Uterus (tissue), 3 donors: ENCODE measurements at regions not wholly inside any gene's neighbourhood (a gene's known extent, or its start where the extent isn't known, plus 50 kb on each side); places are given as distances from the start of the nearest gene placed in this dataset.

Experiments
- DNase-seq, 2 donors: peaks; one replicate each; pipeline ENCODE4 v3.0.0-alpha.2; 2019 to 2020
- H3K27ac ChIP-seq, 2 donors: fragments of 200-600 bp; sonication (generic); 1 replicate in 1 of 2; 2 replicates in 1 of 2; pipeline ENCODE4 v1.5.1; 2016 to 2018
- H3K27me3 ChIP-seq, 2 donors: fragments of 200-600 bp; sonication (generic); one replicate each; pipeline ENCODE4 v1.5.1; 2018 to 2019; ENCODE audit warnings: control low read depth in 1 of 2
- H3K36me3 ChIP-seq, 2 donors: fragments of 200-600 bp; sonication (generic); one replicate each; pipeline ENCODE4 v1.5.1; 2019; ENCODE audit warnings: control low read depth in 1 of 2
- H3K4me1 ChIP-seq, 2 donors: fragments of 200-600 bp; sonication (generic); one replicate each; pipeline ENCODE4 v1.5.1; 2018 to 2019; ENCODE audit warnings: control low read depth in 1 of 2
- H3K4me3 ChIP-seq, 2 donors: fragments of 200-600 bp; sonication (generic); 1 replicate in 1 of 2; 2 replicates in 1 of 2; pipeline ENCODE4 v1.5.1; 2018 to 2019; ENCODE audit warnings: mild to moderate bottlenecking in 1 of 2
- H3K9me3 ChIP-seq, 2 donors: fragments of 200-600 bp; sonication (generic); one replicate each; pipeline ENCODE4 v1.5.1; 2019; ENCODE audit warnings: control low read depth in 1 of 2
- CTCF ChIP-seq, 4 experiments: fragments of 200-600 bp in 2 of 4; fragments of 450-650 bp in 2 of 4; sonication (generic) in 2 of 4; IDR thresholded peaks; one replicate each; pipeline ENCODE4 v1.5.1; 2016 to 2019; ENCODE audit warnings: antibody characterized with exemption in 4 of 4, mild to moderate bottlenecking in 2 of 4, moderate library complexity in 1 of 4
- POLR2A ChIP-seq, 2 donors: fragments of 450-650 bp; IDR thresholded peaks; one replicate each; pipeline ENCODE4 v1.6.1; 2016; ENCODE audit warnings: antibody characterized with exemption in 2 of 2, mild to moderate bottlenecking in 1 of 2, moderate library complexity in 1 of 2
- intact Hi-C: fragments of 100-400 bp; cut with DNase I; formaldehyde crosslinking; loops from one replicate; pipeline ENCODE4 v1.15.1; 2023; ENCODE audit warnings: low total_unique reads
- donor health status: DM: yes; HTN: yes; CAD: no.

- Histone ChIP-seq H3K4me3 (no peak overlapping the region), H3K27me3 (no peaks in the 10 kb centered on the region), H3K36me3 (no peaks in the 10 kb centered on the region), H3K4me1 (no peaks in the 10 kb centered on the region), H3K9me3 (no peaks in the 10 kb centered on the region), H3K27ac (no peak overlapping the region)
- DNase-seq = no peak
- intact Hi-C loops = no loop called here
- no peak for TF ChIP-seq POLR2A (IDR thresholded peaks at IDR 0.05)
- TF ChIP-seq CTCF (IDR thresholded peaks at IDR 0.05) = no peak
These were observed 1442.8 kb upstream of the PCDH7 start for GRCh38 chr4:29277381-29277780.

DNA sequence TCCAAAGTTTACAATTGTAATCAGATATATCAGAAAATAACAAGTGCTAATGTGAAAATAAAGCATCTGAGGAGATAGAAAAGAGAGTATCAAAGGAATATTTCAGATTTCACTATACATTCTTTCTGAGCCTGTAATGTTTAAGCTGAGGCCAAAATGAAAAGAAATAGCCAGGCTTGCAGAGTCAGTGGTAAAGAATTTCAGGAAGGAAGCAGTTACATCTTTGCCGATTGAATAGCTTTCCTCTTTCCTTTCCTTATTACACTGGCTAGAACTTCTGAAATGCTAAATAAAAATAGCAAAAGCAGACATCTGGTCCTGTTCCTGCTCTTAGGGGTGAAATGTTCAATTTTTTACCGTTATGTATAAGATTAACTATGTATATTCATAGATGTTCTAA, 1441.6 kb upstream of the PCDH7 start:
- Histone ChIP-seq H3K27me3 (no peaks in the 10 kb centered on the region), H3K4me1 (no peaks in the 10 kb centered on the region), H3K27ac (no peak overlapping the region), H3K36me3 (no peaks in the 10 kb centered on the region), H3K4me3 (no peak overlapping the region), H3K9me3 (no peaks in the 10 kb centered on the region)
- TF ChIP-seq POLR2A (IDR thresholded peaks at IDR 0.05) (no peak), CTCF (IDR thresholded peaks at IDR 0.05) (no peak)
- DNase-seq = no peak
- intact Hi-C loops = no loop called here

- H3K4me1 ChIP-seq = no peaks in the 10 kb centered on the region
- DNase-seq = no peak
- no peaks in the 10 kb centered on the region for H3K9me3 ChIP-seq
- no peak overlapping the region for H3K27ac ChIP-seq
- intact Hi-C loops = no loop called here
- TF ChIP-seq POLR2A (IDR thresholded peaks at IDR 0.05) = no peak
- no peak for TF ChIP-seq CTCF (IDR thresholded peaks at IDR 0.05)
- H3K27me3 ChIP-seq = no peaks in the 10 kb centered on the region
- H3K36me3 ChIP-seq = peaks cover 0 to 4% of the 10 kb centered on the region in 2 donors
- H3K4me3 ChIP-seq = no peak overlapping the region
These were observed 1431.1 kb upstream of the PCDH7 start for GRCh38 chr4:29289118-29289517.

DNA sequence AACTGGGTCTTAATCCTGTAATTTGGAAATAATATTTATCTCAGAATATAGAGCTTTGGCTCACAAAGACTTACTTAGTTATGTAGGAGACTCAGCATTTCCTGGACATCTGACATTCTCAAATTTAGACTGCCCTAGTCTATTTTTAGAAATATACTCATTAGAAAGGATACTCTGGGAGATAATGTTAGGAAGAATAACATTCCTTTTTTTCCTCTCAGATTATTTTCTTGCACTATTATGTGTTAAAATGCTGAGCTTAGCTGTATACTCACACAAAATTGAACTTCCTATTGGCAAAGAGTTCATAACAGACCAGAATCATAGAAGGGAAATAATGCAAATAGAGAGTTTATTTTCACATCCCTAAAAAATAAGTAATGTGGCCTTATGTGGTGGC, 1424.9 kb upstream of the PCDH7 start:
- DNase-seq = no peak
- H3K4me1 ChIP-seq = no peaks in the 10 kb centered on the region
- no peaks in the 10 kb centered on the region for H3K36me3 ChIP-seq
- intact Hi-C loops = no loop called here
- TF ChIP-seq CTCF (IDR thresholded peaks at IDR 0.05) = no peak
- no peak for TF ChIP-seq POLR2A (IDR thresholded peaks at IDR 0.05)
- H3K27ac ChIP-seq = no peak overlapping the region
- H3K27me3 ChIP-seq = no peaks in the 10 kb centered on the region
- H3K4me3 ChIP-seq = no peak overlapping the region
- no peaks in the 10 kb centered on the region for H3K9me3 ChIP-seq

- Histone ChIP-seq H3K4me3 (no peak overlapping the region), H3K36me3 (no peaks in the 10 kb centered on the region), H3K4me1 (no peaks in the 10 kb centered on the region), H3K27me3 (no peaks in the 10 kb centered on the region), H3K9me3 (no peaks in the 10 kb centered on the region), H3K27ac (no peak overlapping the region)
- intact Hi-C loops = no loop called here
- no peak for DNase-seq
- TF ChIP-seq POLR2A (IDR thresholded peaks at IDR 0.05) (no peak), CTCF (IDR thresholded peaks at IDR 0.05) (no peak)
These were observed 1415.6 kb upstream of the PCDH7 start for GRCh38 chr4:29304595-29304994.
